GM18517 (cell line): ENCODE measurements at regions not wholly inside any gene's neighbourhood (a gene's known extent, or its start where the extent isn't known, plus 50 kb on each side); places are given as distances from the start of the nearest gene placed in this dataset.

Experiments used
- ATAC-seq: cut with Tn5 transposase; IDR thresholded peaks from one replicate; pipeline ENCODE4 v1.9.1; 2021; ENCODE audit warnings: mild to moderate bottlenecking, moderate library complexity; ENCODE audit not compliant: unreplicated experiment

- peak; percentile 64 for ATAC-seq
These were observed 681.7 kb upstream of the PTBP2 start for GRCh38 chr1:96039910-96040309.

GRCh38 chr1:96041470-96041869 lies 680.1 kb upstream of the PTBP2 start:
- no peak for ATAC-seq

- no peak for ATAC-seq
These were observed 672.9 kb upstream of the PTBP2 start for GRCh38 chr1:96048572-96049212.

GRCh38 chr1:96049759-96050409 lies 671.7 kb upstream of the PTBP2 start:
- no peak for ATAC-seq

- ATAC-seq = no peak
These were observed 662.3 kb upstream of the PTBP2 start for GRCh38 chr1:96059276-96059675.

GRCh38 chr1:96059736-96060135 lies 661.8 kb upstream of the PTBP2 start:
- no peak for ATAC-seq

- ATAC-seq = no peak
These were observed 661.0 kb upstream of the PTBP2 start for GRCh38 chr1:96060621-96061020.

GRCh38 chr1:96072021-96072420 lies 649.6 kb upstream of the PTBP2 start:
- ATAC-seq = no peak

GRCh38 chr1:96073100-96073499 lies 648.5 kb upstream of the PTBP2 start:
- peak; percentile 86 for ATAC-seq

- no peak for ATAC-seq
These were observed 647.2 kb upstream of the PTBP2 start for GRCh38 chr1:96074422-96074821.

GRCh38 chr1:96074876-96075577 lies 646.6 kb upstream of the PTBP2 start:
- no peak for ATAC-seq

GRCh38 chr1:96075704-96076455 lies 645.7 kb upstream of the PTBP2 start:
- no peak for ATAC-seq

GRCh38 chr1:96076589-96076988 lies 645.0 kb upstream of the PTBP2 start:
- no peak for ATAC-seq

- ATAC-seq = no peak
These were observed 642.0 kb upstream of the PTBP2 start for GRCh38 chr1:96079581-96079980.

GRCh38 chr1:96080925-96081324 lies 640.7 kb upstream of the PTBP2 start:
- no peak for ATAC-seq

- ATAC-seq = no peak
These were observed 633.9 kb upstream of the PTBP2 start for GRCh38 chr1:96087719-96088118.

GRCh38 chr1:96090134-96090533 lies 631.5 kb upstream of the PTBP2 start:
- no peak for ATAC-seq

- ATAC-seq = no peak
These were observed 625.6 kb upstream of the PTBP2 start for GRCh38 chr1:96095849-96096612.

GRCh38 chr1:96096613-96097321 lies 624.8 kb upstream of the PTBP2 start:
- no peak for ATAC-seq

- ATAC-seq = no peak
These were observed 617.1 kb upstream of the PTBP2 start for GRCh38 chr1:96104506-96104905.
